ENCODE measurements at regions not wholly inside any gene's neighbourhood (a gene's known extent, or its start where the extent isn't known, plus 50 kb on each side); places are given as distances from the start of the nearest gene placed in this dataset.

GRCh38 chrX:9087271-9088040 lies 53.5 kb upstream of the FAM9B start:
- no peak for DNase-seq (ENCODE audit: low spot score)

- no peak for DNase-seq (ENCODE audit: low spot score)
Observed at GRCh38 chrX:9088896-9089295, 55.0 kb upstream of the FAM9B start.

- DNase-seq (ENCODE audit: low spot score), result no peak
Observed at GRCh38 chrX:9090766-9091165, 56.8 kb upstream of the FAM9B start.

- no peak for DNase-seq (ENCODE audit: low spot score)
Observed at GRCh38 chrX:9091258-9091657, 57.3 kb upstream of the FAM9B start.

GRCh38 chrX:9102956-9103355 lies 69.0 kb upstream of the FAM9B start:
- no peak for DNase-seq (ENCODE audit: low spot score)

- no peak for DNase-seq (ENCODE audit: low spot score)
Observed at GRCh38 chrX:9108054-9108453, 74.1 kb upstream of the FAM9B start.

- no peak for DNase-seq (ENCODE audit: low spot score)
Observed at GRCh38 chrX:9110808-9111207, 76.9 kb upstream of the FAM9B start.

GRCh38 chrX:9114245-9114644 lies 80.3 kb upstream of the FAM9B start:
- DNase-seq (ENCODE audit: low spot score), result no peak

- no peak for DNase-seq (ENCODE audit: low spot score)
Observed at GRCh38 chrX:9117851-9118250, 83.9 kb upstream of the FAM9B start.

- DNase-seq (ENCODE audit: low spot score), result no peak
Observed at GRCh38 chrX:9122519-9123245, 88.8 kb upstream of the FAM9B start.

GRCh38 chrX:9127986-9128385 lies 94.1 kb upstream of the FAM9B start:
- DNase-seq (ENCODE audit: low spot score), result no peak

- no peak for DNase-seq (ENCODE audit: low spot score)
Observed at GRCh38 chrX:9130031-9130430, 96.1 kb upstream of the FAM9B start.

GRCh38 chrX:9131066-9131465 lies 97.1 kb upstream of the FAM9B start:
- DNase-seq (ENCODE audit: low spot score), result no peak

- no peak for DNase-seq (ENCODE audit: low spot score)
Observed at GRCh38 chrX:9132036-9132638, 98.2 kb upstream of the FAM9B start.

GRCh38 chrX:9133426-9133825 lies 99.5 kb upstream of the FAM9B start:
- DNase-seq (ENCODE audit: low spot score), result no peak

- DNase-seq (ENCODE audit: low spot score), result no peak
Observed at GRCh38 chrX:9134366-9134765, 100.4 kb upstream of the FAM9B start.

GRCh38 chrX:9135901-9136510 lies 102.1 kb upstream of the FAM9B start:
- DNase-seq (ENCODE audit: low spot score), result no peak

- DNase-seq (ENCODE audit: low spot score), result no peak
Observed at GRCh38 chrX:9137152-9137551, 103.2 kb upstream of the FAM9B start.

- no peak for DNase-seq (ENCODE audit: low spot score)
Observed at GRCh38 chrX:9141496-9141895, 107.6 kb upstream of the FAM9B start.

GRCh38 chrX:9144701-9145241 lies 110.8 kb upstream of the FAM9B start:
- DNase-seq (ENCODE audit: low spot score), result no peak

GRCh38 chrX:9146657-9147056 lies 112.7 kb upstream of the FAM9B start:
- no peak for DNase-seq (ENCODE audit: low spot score)

- no peak for DNase-seq (ENCODE audit: low spot score)
Observed at GRCh38 chrX:9147086-9147485, 113.2 kb upstream of the FAM9B start.

GRCh38 chrX:9147726-9148125 lies 113.8 kb upstream of the FAM9B start:
- no peak for DNase-seq (ENCODE audit: low spot score)

Data from HuH-7 (cell line).